ENCODE measurements at regions not wholly inside any gene's neighbourhood (a gene's known extent, or its start where the extent isn't known, plus 50 kb on each side); places are given as distances from the start of the nearest gene placed in this dataset.
"Not testable (repeated sequence)": the region's sequence is repeated elsewhere in the genome, so short reads cannot be mapped to it uniquely, and the experiment has no call there.

- H3K27me3 Mint-ChIP-seq = no peaks in the 10 kb centered on the region
- no peak overlapping the region for H3K4me3 Mint-ChIP-seq
- H3K36me3 Mint-ChIP-seq = peaks cover 2% of the 10 kb centered on the region
- no peak overlapping the region for H3K27ac Mint-ChIP-seq
- no peaks in the 10 kb centered on the region for H3K4me1 Mint-ChIP-seq
- H3K9me3 Mint-ChIP-seq = peaks cover 0 to 2% (median 0%) of the 10 kb centered on the region in 3 donors
Measured at GRCh38 chr20:59110607-59111006, 53.0 kb upstream of the ZNF831 start.

- Mint-ChIP-seq H3K27ac (no peak overlapping the region), H3K36me3 (peaks cover 5% of the 10 kb centered on the region)
Measured at GRCh38 chr20:59105581-59105980, 58.0 kb upstream of the ZNF831 start.

GRCh38 chr20:59104831-59105230, 58.8 kb upstream of the ZNF831 start:
- Mint-ChIP-seq H3K9me3 (peaks cover 0 to 1% (median 0%) of the 10 kb centered on the region in 3 donors), H3K36me3 (peaks cover 5% of the 10 kb centered on the region), H3K4me3 (peak overlapping the region in 1 of 4 donors; percentile 44), H3K27ac (no peak overlapping the region), H3K27me3 (peaks cover 17% of the 10 kb centered on the region), H3K4me1 (peaks cover 3 to 6% (median 6%) of the 10 kb centered on the region in 3 donors)

More at GRCh38 chr20:59105581-59105980, 58.0 kb upstream of the ZNF831 start:
- no peak overlapping the region for H3K4me3 Mint-ChIP-seq
- peaks cover 3 to 6% (median 6%) of the 10 kb centered on the region in 3 donors for H3K4me1 Mint-ChIP-seq
- peaks cover 12% of the 10 kb centered on the region for H3K27me3 Mint-ChIP-seq
- H3K9me3 Mint-ChIP-seq = no peaks in the 10 kb centered on the region

- Mint-ChIP-seq H3K4me1 (peaks cover 3 to 6% (median 6%) of the 10 kb centered on the region in 3 donors), H3K9me3 (peaks cover 0 to 2% (median 0%) of the 10 kb centered on the region in 3 donors), H3K36me3 (peaks cover 5% of the 10 kb centered on the region), H3K27me3 (peaks cover 17% of the 10 kb centered on the region), H3K4me3 (no peak overlapping the region), H3K27ac (no peak overlapping the region)
Measured at GRCh38 chr20:59103573-59103972, 60.0 kb upstream of the ZNF831 start.

GRCh38 chr20:59102841-59103299, 60.3 kb upstream of the PRELID3B start:
- Mint-ChIP-seq H3K36me3 (peaks cover 5% of the 10 kb centered on the region), H3K27ac (no peak overlapping the region)

GRCh38 chr20:59101961-59102360, 59.4 kb upstream of the PRELID3B start:
- Mint-ChIP-seq H3K27ac (no peak overlapping the region), H3K27me3 (peaks cover 17% of the 10 kb centered on the region), H3K36me3 (peaks cover 5% of the 10 kb centered on the region), H3K4me1 (peaks cover 3 to 6% (median 6%) of the 10 kb centered on the region in 3 donors), H3K9me3 (peaks cover 0 to 2% (median 0%) of the 10 kb centered on the region in 3 donors), H3K4me3 (no peak overlapping the region)

More at GRCh38 chr20:59102841-59103299, 60.3 kb upstream of the PRELID3B start:
- Mint-ChIP-seq H3K9me3 (peaks cover 0 to 2% (median 0%) of the 10 kb centered on the region in 3 donors), H3K4me3 (no peak overlapping the region), H3K27me3 (peaks cover 17% of the 10 kb centered on the region), H3K4me1 (peaks cover 3 to 6% (median 6%) of the 10 kb centered on the region in 3 donors)

GRCh38 chr20:59099864-59100263, 57.3 kb upstream of the PRELID3B start:
- H3K4me3 Mint-ChIP-seq, H3K9me3 Mint-ChIP-seq, H3K27ac Mint-ChIP-seq, H3K36me3 Mint-ChIP-seq, H3K4me1 Mint-ChIP-seq: not testable (repeated sequence)
- H3K27me3 Mint-ChIP-seq = peaks cover 17% of the 10 kb centered on the region

GRCh38 chr20:59095140-59095539, 52.6 kb upstream of the PRELID3B start:
- Mint-ChIP-seq H3K36me3 (no peaks in the 10 kb centered on the region), H3K27me3 (peaks cover 7% of the 10 kb centered on the region), H3K4me3 (no peak overlapping the region), H3K27ac (no peak overlapping the region), H3K4me1 (no peaks in the 10 kb centered on the region), H3K9me3 (peaks cover 0 to 2% (median 0%) of the 10 kb centered on the region in 3 donors)

GRCh38 chr20:59094576-59094975, 52.0 kb upstream of the PRELID3B start:
- no peak overlapping the region for H3K4me3 Mint-ChIP-seq
- H3K27ac Mint-ChIP-seq = no peak overlapping the region

More at GRCh38 chr20:59094576-59094975, 52.0 kb upstream of the PRELID3B start:
- Mint-ChIP-seq H3K9me3 (no peaks in the 10 kb centered on the region), H3K4me1 (no peaks in the 10 kb centered on the region), H3K27me3 (peaks cover 3% of the 10 kb centered on the region), H3K36me3 (no peaks in the 10 kb centered on the region)

Data from IgD-negative memory B cell (primary cell).